Ovary (tissue), 3 donors: ENCODE measurements at regions not wholly inside any gene's neighbourhood (a gene's known extent, or its start where the extent isn't known, plus 50 kb on each side); places are given as distances from the start of the nearest gene placed in this dataset.

ENCODE experiments used
- CTCF ChIP-seq, 3 donors: fragments of 450-650 bp in 2 of 3; fragments of 200-600 bp in 1 of 3; IDR thresholded peaks; one replicate each; pipeline versions ENCODE4 v1.5.1 to v1.8.0; 2016 to 2022; ENCODE audit warnings: antibody characterized with exemption in 3 of 3, mild to moderate bottlenecking in 1 of 3
- EP300 ChIP-seq: sonication (generic); formaldehyde crosslinking; IDR thresholded peaks from one replicate; pipeline ENCODE4 v1.6.1; 2017; ENCODE audit warnings: antibody characterized with exemption
- POLR2A ChIP-seq: fragments of 450-650 bp; IDR thresholded peaks from one replicate; pipeline ENCODE4 v1.6.1; 2017; ENCODE audit warnings: antibody characterized with exemption, mild to moderate bottlenecking, moderate library complexity
- donor health status: DM: no; HTN: no; CAD: no.

GRCh38 chr1:194394676-194395075, 1208.3 kb upstream of the B3GALT2 start:
- TF ChIP-seq POLR2A (no peak), CTCF (IDR thresholded peaks at IDR 0.05) (no peak), EP300 (no peak)
